HEK293 (cell line): ENCODE measurements at regions not wholly inside any gene's neighbourhood (a gene's known extent, or its start where the extent isn't known, plus 50 kb on each side); places are given as distances from the start of the nearest gene placed in this dataset.
"Not testable (repeated sequence)": the region's sequence is repeated elsewhere in the genome, so short reads cannot be mapped to it uniquely, and the experiment has no call there.

Experiments
- CTCF ChIA-PET: fragments of 350-600 bp; formaldehyde crosslinking; extraction: SDS; loops from one replicate; lab custom pipeline; 2021; ENCODE audit warnings: antibody characterized with exemption; lab: Yijun Ruan, JAX
- POLR2A ChIA-PET: fragments of 300-600 bp; formaldehyde crosslinking; extraction: SDS; loops from one replicate; lab custom pipeline; 2020; ENCODE audit warnings: antibody characterized with exemption, inconsistent platforms; lab: Yijun Ruan, JAX
- H3K27ac ChIP-seq: fragments of 200-500 bp; sonication (Bioruptor generic); 2 replicates; pipeline ENCODE4 v1.5.1; 2014; ENCODE audit warnings: low read depth, low read length, control low read depth, inconsistent platforms; ENCODE audit errors: extremely low read depth
- H3K36me3 ChIP-seq, 2 experiments: fragments of 200-500 bp in 1 of 2; sonication (Bioruptor generic) in 1 of 2; 1 replicate in 1 of 2; 2 replicates in 1 of 2; pipeline ENCODE4 v1.5.1; 2014 to 2017; ENCODE audit warnings: inconsistent platforms in 2 of 2, low read length in 2 of 2; ENCODE audit not compliant: control insufficient read depth in 2 of 2, insufficient read depth in 1 of 2
- H3K4me1 ChIP-seq: fragments of 200-500 bp; sonication (Bioruptor generic); 2 replicates; pipeline ENCODE4 v1.5.1; 2014; ENCODE audit warnings: mild to moderate bottlenecking, low read length, inconsistent platforms; ENCODE audit not compliant: control insufficient read depth, insufficient read depth
- H3K4me3 ChIP-seq: 2 replicates; pipeline ENCODE4 v1.5.1; 2011; ENCODE audit warnings: low read depth, mild to moderate bottlenecking, control low read depth, low read length, moderate library complexity
- H3K9me3 ChIP-seq: fragments of 200-500 bp; sonication (Bioruptor generic); 2 replicates; pipeline ENCODE4 v1.5.1; 2014; ENCODE audit warnings: low read depth, low read length, inconsistent platforms; ENCODE audit not compliant: control insufficient read depth, insufficient read depth
- SETDB1 ChIP-seq: IDR thresholded peaks from one replicate; pipeline ENCODE4 v1.6.1; 2017; ENCODE audit warnings: mild to moderate bottlenecking, low read length, moderate library complexity, mixed read lengths; ENCODE audit not compliant: insufficient read length
- ZBTB7A ChIP-seq: fragments of 450-650 bp; formaldehyde crosslinking; IDR thresholded peaks from 2 replicates; pipeline ENCODE4 v1.5.1; 2016; ENCODE audit warnings: low read depth, missing biosample characterization, missing genetic modification characterization
- ZNF121 ChIP-seq: fragments of 450-650 bp; formaldehyde crosslinking; IDR thresholded peaks from 2 replicates; pipeline ENCODE4 v1.5.1; 2016; ENCODE audit warnings: missing biosample characterization, missing genetic modification characterization
- ZNF2 ChIP-seq: fragments of 450-650 bp; formaldehyde crosslinking; IDR thresholded peaks from 2 replicates; pipeline ENCODE4 v1.5.1; 2016; ENCODE audit warnings: missing biosample characterization, missing genetic modification characterization
- ZNF202 ChIP-seq: fragments of 450-650 bp; formaldehyde crosslinking; IDR thresholded peaks from 2 replicates; pipeline ENCODE4 v1.5.1; 2016; ENCODE audit warnings: missing biosample characterization, missing genetic modification characterization, borderline replicate concordance
- ZNF214 ChIP-seq: fragments of 450-650 bp; formaldehyde crosslinking; IDR thresholded peaks from 2 replicates; pipeline ENCODE4 v1.5.1; 2017; ENCODE audit warnings: missing biosample characterization, mild to moderate bottlenecking, missing genetic modification characterization, borderline replicate concordance
- ZNF274 ChIP-seq, 2 experiments: fragments of 200-500 bp in 1 of 2; fragments of 450-650 bp in 1 of 2; sonication (Bioruptor generic) in 1 of 2; formaldehyde crosslinking in 1 of 2; IDR thresholded peaks; 2 replicates each; pipeline versions ENCODE4 v1.5.1 to v1.6.1; 2014 to 2016; ENCODE audit warnings: borderline replicate concordance in 1 of 2, inconsistent platforms in 1 of 2, low read length in 1 of 2, missing biosample characterization in 1 of 2, missing genetic modification characterization in 1 of 2
- ZNF433 ChIP-seq: fragments of 450-650 bp; formaldehyde crosslinking; IDR thresholded peaks from 2 replicates; pipeline ENCODE4 v1.5.1; 2016; ENCODE audit warnings: missing biosample characterization, missing genetic modification characterization, low read depth
- ZNF529 ChIP-seq: fragments of 450-650 bp; formaldehyde crosslinking; IDR thresholded peaks from 2 replicates; pipeline ENCODE4 v1.5.1; 2017; ENCODE audit warnings: missing genetic modification characterization, missing biosample characterization; ENCODE audit not compliant: insufficient replicate concordance
- ZNF585B ChIP-seq: fragments of 450-650 bp; formaldehyde crosslinking; IDR thresholded peaks from 2 replicates; pipeline ENCODE4 v1.5.1; 2016; ENCODE audit warnings: missing biosample characterization, missing genetic modification characterization
- ZNF610 ChIP-seq: fragments of 450-650 bp; formaldehyde crosslinking; IDR thresholded peaks from 2 replicates; pipeline ENCODE4 v1.5.1; 2016; ENCODE audit warnings: missing biosample characterization, missing genetic modification characterization, borderline replicate concordance
- ZNF791 ChIP-seq: fragments of 450-650 bp; formaldehyde crosslinking; IDR thresholded peaks from 2 replicates; pipeline ENCODE4 v1.5.1; 2016; ENCODE audit warnings: missing biosample characterization, missing genetic modification characterization
- TF ChIP-seq, protein P1 (sequence below): fragments of 450-650 bp; formaldehyde crosslinking; IDR thresholded peaks from 2 replicates; pipeline ENCODE4 v1.5.1; 2016; ENCODE audit warnings: missing biosample characterization, missing genetic modification characterization
- TF ChIP-seq, protein P2 (sequence below): fragments of 450-650 bp; formaldehyde crosslinking; IDR thresholded peaks from 2 replicates; pipeline ENCODE4 v1.5.1; 2017; ENCODE audit warnings: missing biosample characterization, missing genetic modification characterization
- TF ChIP-seq, protein P3 (sequence below): fragments of 450-650 bp; formaldehyde crosslinking; IDR thresholded peaks from 2 replicates; pipeline ENCODE4 v1.5.1; 2016; ENCODE audit warnings: missing biosample characterization, missing genetic modification characterization

DNA sequence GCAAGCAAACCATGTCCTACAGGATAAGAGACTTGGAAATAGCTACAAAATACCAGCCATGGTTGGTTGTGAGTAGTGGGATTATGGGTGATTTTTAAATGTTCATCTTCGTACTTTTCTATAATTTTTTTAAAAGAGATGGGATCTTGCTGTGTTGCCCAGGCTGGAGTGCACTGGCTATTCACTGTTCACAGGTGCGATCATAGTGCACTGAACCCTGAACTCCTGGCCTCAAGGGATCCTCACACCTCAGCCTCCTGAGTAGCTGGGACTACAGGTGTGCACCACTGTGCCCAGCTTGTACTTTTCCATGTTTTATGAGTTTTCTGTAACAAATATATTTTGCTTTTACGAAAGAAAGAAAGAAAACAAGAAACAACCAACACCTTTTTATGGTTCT, 224.2 kb downstream of the FOXD2 start:
- Histone ChIP-seq H3K9me3 (no peaks in the 10 kb centered on the region), H3K27ac (no peak overlapping the region), H3K4me1 (no peaks in the 10 kb centered on the region), H3K36me3 (no peaks in the 10 kb centered on the region), H3K4me3 (no peak overlapping the region)
- TF ChIP-seq SETDB1 (no peak), ZNF610 (tag by site-specific recombination) (no peak), ZNF121 (0 out of 2 replicates have a peak, but pooled peaks have one; percentile 70)
- ChIA-PET POLR2A (no interaction called here), CTCF (interaction anchor here (1.8 kb wide), 1 partner anchor 64 kb away, joined by 5 read pairs; no protein-coding TSS in a partner anchor)

DNA sequence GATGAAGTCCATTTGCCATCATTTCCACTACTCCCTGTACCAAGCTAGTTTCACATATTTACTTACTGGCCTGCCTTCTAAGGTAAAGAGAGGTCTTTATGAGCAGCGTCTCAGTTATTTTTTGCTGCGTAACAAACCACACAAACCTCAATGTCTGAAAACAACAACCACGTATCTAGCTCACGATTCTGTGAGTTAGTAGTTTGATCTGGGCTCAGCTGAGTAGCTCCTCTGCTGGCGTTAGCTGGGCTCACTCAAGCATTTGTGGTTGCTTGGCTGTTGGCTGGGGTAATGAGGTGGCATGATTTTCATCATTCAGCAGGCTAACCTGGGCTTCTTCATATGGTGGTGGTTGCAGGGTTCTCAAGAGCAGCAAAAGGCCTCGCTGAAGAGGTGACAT, 225.4 kb downstream of the FOXD2 start:
- Histone ChIP-seq H3K36me3 (no peaks in the 10 kb centered on the region), H3K9me3 (no peaks in the 10 kb centered on the region)
- TF ChIP-seq ZNF585B (tag by site-specific recombination) (no peak), ZNF214 (tag by site-specific recombination) (no peak)
- TF ChIP-seq, protein P1, sequence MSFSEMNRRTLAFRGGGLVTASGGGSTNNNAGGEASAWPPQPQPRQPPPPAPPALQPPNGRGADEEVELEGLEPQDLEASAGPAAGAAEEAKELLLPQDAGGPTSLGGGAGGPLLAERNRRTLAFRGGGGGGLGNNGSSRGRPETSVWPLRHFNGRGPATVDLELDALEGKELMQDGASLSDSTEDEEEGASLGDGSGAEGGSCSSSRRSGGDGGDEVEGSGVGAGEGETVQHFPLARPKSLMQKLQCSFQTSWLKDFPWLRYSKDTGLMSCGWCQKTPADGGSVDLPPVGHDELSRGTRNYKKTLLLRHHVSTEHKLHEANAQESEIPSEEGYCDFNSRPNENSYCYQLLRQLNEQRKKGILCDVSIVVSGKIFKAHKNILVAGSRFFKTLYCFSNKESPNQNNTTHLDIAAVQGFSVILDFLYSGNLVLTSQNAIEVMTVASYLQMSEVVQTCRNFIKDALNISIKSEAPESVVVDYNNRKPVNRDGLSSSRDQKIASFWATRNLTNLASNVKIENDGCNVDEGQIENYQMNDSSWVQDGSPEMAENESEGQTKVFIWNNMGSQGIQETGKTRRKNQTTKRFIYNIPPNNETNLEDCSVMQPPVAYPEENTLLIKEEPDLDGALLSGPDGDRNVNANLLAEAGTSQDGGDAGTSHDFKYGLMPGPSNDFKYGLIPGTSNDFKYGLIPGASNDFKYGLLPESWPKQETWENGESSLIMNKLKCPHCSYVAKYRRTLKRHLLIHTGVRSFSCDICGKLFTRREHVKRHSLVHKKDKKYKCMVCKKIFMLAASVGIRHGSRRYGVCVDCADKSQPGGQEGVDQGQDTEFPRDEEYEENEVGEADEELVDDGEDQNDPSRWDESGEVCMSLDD (tag by site-specific recombination): no peak
- TF ChIP-seq, all 188 proteins: peak for 0
- ChIA-PET POLR2A (no interaction called here), CTCF (interaction anchor here (1.8 kb wide), 1 partner anchor 63 kb away, joined by 5 read pairs; no protein-coding TSS in a partner anchor)
- no peaks in the 10 kb centered on the region for H3K4me1 ChIP-seq
- no peak overlapping the region for H3K27ac ChIP-seq
- H3K4me3 ChIP-seq: no peak overlapping the region

DNA sequence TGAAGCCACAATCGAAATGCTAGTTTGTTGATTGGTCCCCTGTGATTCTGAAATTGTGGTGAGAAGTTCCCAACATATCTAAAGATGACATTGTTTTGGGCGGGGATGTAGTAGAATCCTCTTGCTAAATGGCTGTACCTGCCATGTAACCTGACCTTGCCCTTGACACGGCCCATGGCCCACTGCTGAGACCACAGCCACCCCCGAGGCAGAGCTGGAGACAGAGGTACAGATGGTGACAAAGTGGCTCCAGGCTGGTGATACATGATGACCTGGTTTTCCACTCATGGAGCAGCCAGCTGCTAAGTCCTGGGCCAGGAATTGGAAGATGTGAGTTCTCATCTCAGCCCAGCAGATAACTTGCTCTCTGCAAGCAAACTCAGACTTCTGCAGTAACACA, 226.5 kb downstream of the FOXD2 start:
- ChIA-PET POLR2A (no interaction called here), CTCF (interaction anchor here (0.7 kb wide), 1 partner anchor 457 kb away, joined by 3 read pairs; no protein-coding TSS in a partner anchor)
- Histone ChIP-seq H3K4me3 (no peak overlapping the region), H3K36me3 (no peaks in the 10 kb centered on the region), H3K9me3 (no peaks in the 10 kb centered on the region), H3K4me1 (no peaks in the 10 kb centered on the region), H3K27ac (no peak overlapping the region)
- no peak for TF ChIP-seq ZNF433 (tag by site-specific recombination)
- no peak for TF ChIP-seq ZNF274 (IDR thresholded peaks at IDR 0.05; ENCODE audit: low read length)
- TF ChIP-seq ZNF274 (tag by site-specific recombination; IDR thresholded peaks at IDR 0.05; ENCODE audit: borderline replicate concordance): peak; percentile 74; the same call in 1 of the 2 replicates
- no peak for TF ChIP-seq ZNF2 (tag by site-specific recombination)

DNA sequence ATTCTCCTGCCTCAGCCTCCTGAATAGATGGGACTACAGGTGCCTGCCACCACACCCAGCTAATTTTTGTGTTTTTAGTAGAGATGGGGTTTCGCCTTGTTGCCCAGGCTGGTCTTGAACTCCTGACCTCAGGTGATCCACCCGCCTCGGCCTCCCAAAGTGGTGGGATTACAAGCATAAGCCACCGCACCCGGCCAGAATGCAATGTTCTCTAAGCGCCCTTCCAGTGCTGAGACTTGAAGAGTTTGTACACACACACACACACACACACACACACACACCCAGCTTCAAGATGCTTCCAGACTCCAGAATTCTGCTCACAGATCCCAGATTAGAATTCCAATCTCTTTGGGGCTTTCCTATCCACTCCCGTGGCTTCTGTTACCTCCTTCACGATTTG, 227.1 kb downstream of the FOXD2 start:
- H3K9me3 ChIP-seq, H3K36me3 ChIP-seq, H3K4me3 ChIP-seq, H3K4me1 ChIP-seq, POLR2A ChIA-PET, H3K27ac ChIP-seq: not testable (repeated sequence)
- CTCF ChIA-PET: interaction anchor here (0.7 kb wide), 1 partner anchor 456 kb away, joined by 3 read pairs; no protein-coding TSS in a partner anchor

DNA sequence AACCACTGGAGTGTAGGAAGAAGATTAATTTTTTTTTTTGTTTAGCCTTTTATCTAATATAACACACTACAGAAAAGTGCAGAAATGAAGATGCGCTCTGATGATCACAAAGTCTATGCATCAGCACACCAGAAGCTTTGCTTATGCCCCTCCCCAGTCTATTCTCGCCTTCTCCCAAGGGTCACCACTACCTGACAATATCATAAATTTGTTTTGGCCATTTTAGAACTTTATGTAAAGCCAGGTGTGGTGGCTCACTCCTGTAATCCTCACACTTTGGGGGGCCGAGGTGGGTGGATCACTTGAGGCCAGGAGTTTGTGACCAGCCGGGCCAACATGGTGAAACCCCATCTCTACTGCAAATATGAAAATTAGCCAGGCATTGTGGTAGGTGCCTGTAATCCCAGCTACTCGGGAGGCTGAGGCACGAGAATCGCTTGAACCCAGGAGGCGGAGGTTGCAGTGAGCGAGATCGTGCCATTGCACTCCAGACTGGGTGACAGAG, 231.3 kb downstream of the FOXD2 start:
- Histone ChIP-seq H3K9me3 (no peaks in the 10 kb centered on the region), H3K4me1 (no peaks in the 10 kb centered on the region), H3K27ac (no peak overlapping the region), H3K36me3 (no peaks in the 10 kb centered on the region), H3K4me3 (no peak overlapping the region)
- POLR2A ChIA-PET: no interaction called here
- CTCF ChIA-PET: interaction anchor here (0.6 kb wide), 1 partner anchor 526 kb away, joined by 5 read pairs; no protein-coding TSS in a partner anchor
- TF ChIP-seq, protein P2, sequence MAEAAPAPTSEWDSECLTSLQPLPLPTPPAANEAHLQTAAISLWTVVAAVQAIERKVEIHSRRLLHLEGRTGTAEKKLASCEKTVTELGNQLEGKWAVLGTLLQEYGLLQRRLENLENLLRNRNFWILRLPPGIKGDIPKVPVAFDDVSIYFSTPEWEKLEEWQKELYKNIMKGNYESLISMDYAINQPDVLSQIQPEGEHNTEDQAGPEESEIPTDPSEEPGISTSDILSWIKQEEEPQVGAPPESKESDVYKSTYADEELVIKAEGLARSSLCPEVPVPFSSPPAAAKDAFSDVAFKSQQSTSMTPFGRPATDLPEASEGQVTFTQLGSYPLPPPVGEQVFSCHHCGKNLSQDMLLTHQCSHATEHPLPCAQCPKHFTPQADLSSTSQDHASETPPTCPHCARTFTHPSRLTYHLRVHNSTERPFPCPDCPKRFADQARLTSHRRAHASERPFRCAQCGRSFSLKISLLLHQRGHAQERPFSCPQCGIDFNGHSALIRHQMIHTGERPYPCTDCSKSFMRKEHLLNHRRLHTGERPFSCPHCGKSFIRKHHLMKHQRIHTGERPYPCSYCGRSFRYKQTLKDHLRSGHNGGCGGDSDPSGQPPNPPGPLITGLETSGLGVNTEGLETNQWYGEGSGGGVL: no peak
- TF ChIP-seq, protein P3, sequence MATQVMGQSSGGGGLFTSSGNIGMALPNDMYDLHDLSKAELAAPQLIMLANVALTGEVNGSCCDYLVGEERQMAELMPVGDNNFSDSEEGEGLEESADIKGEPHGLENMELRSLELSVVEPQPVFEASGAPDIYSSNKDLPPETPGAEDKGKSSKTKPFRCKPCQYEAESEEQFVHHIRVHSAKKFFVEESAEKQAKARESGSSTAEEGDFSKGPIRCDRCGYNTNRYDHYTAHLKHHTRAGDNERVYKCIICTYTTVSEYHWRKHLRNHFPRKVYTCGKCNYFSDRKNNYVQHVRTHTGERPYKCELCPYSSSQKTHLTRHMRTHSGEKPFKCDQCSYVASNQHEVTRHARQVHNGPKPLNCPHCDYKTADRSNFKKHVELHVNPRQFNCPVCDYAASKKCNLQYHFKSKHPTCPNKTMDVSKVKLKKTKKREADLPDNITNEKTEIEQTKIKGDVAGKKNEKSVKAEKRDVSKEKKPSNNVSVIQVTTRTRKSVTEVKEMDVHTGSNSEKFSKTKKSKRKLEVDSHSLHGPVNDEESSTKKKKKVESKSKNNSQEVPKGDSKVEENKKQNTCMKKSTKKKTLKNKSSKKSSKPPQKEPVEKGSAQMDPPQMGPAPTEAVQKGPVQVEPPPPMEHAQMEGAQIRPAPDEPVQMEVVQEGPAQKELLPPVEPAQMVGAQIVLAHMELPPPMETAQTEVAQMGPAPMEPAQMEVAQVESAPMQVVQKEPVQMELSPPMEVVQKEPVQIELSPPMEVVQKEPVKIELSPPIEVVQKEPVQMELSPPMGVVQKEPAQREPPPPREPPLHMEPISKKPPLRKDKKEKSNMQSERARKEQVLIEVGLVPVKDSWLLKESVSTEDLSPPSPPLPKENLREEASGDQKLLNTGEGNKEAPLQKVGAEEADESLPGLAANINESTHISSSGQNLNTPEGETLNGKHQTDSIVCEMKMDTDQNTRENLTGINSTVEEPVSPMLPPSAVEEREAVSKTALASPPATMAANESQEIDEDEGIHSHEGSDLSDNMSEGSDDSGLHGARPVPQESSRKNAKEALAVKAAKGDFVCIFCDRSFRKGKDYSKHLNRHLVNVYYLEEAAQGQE (tag by site-specific recombination): no peak
- TF ChIP-seq ZNF202 (tag by site-specific recombination) (no peak), ZNF529 (tag by site-specific recombination) (no peak), ZNF791 (tag by site-specific recombination) (no peak), ZBTB7A (tag by site-specific recombination) (no peak)
